LNCaP clone FGC (cell line): ENCODE measurements at regions not wholly inside any gene's neighbourhood (a gene's known extent, or its start where the extent isn't known, plus 50 kb on each side); places are given as distances from the start of the nearest gene placed in this dataset.

ENCODE experiments used
- DNase-seq: peaks from one replicate; pipeline ENCODE4 v3.0.0-alpha.2; 2011; ENCODE audit warnings: low read depth
- H3K4me3 ChIP-seq: 2 replicates; pipeline ENCODE4 v1.5.1; 2011; ENCODE audit warnings: mild to moderate bottlenecking, low read depth, low read length, control low read depth
- CTCF ChIP-seq: IDR thresholded peaks from 2 replicates; pipeline ENCODE4 v1.5.1; 2012; ENCODE audit warnings: mild to moderate bottlenecking; ENCODE audit not compliant: control insufficient read depth, insufficient read depth; ENCODE audit errors: extremely low read depth

GRCh38 chr2:104049438-104049837 lies 804.5 kb upstream of the POU3F3 start:
- no peak overlapping the region for H3K4me3 ChIP-seq
- no peak for TF ChIP-seq CTCF
- DNase-seq = no peak

- no peak for TF ChIP-seq CTCF
- H3K4me3 ChIP-seq = no peak overlapping the region
- DNase-seq = no peak
These were observed 803.9 kb upstream of the POU3F3 start for GRCh38 chr2:104049981-104050380.

- no peak for TF ChIP-seq CTCF
- no peak for DNase-seq
- H3K4me3 ChIP-seq = no peak overlapping the region
These were observed 803.2 kb upstream of the POU3F3 start for GRCh38 chr2:104050656-104051242.

- no peak for TF ChIP-seq CTCF
- no peak for DNase-seq
- no peak overlapping the region for H3K4me3 ChIP-seq
These were observed 802.1 kb upstream of the POU3F3 start for GRCh38 chr2:104051766-104052165.

GRCh38 chr2:104052356-104052755 lies 801.6 kb upstream of the POU3F3 start:
- DNase-seq = no peak
- H3K4me3 ChIP-seq = no peak overlapping the region
- TF ChIP-seq CTCF = no peak

- no peak for DNase-seq
- no peak for TF ChIP-seq CTCF
- no peak overlapping the region for H3K4me3 ChIP-seq
These were observed 797.5 kb upstream of the POU3F3 start for GRCh38 chr2:104056451-104056850.

- H3K4me3 ChIP-seq = no peak overlapping the region
- TF ChIP-seq CTCF = no peak
These were observed 785.2 kb upstream of the POU3F3 start for GRCh38 chr2:104068665-104069064.

More at GRCh38 chr2:104068665-104069064, 785.2 kb upstream of the POU3F3 start:
- no peak for DNase-seq
